ENCODE measurements at regions not wholly inside any gene's neighbourhood (a gene's known extent, or its start where the extent isn't known, plus 50 kb on each side); places are given as distances from the start of the nearest gene placed in this dataset.

DNA sequence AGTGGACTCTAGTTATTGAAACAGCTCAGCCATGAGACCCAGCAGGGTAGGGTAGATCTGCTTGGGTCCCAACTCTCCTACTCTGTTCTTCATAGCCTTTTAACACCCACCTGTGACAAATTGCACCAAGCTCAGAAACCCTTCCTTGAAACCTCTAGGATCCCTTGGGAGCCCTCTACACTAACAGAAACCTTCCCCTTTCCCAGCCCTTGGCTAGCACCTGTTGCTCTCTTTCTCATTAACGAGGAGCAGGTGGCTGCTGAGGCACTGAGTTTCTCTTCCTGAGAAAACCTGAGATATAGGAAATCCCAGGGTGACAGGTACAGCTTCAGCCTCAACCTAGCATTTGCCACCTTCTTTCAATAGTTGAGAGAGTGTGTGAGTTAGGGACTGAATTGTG lies 88.3 kb upstream of the CLSTN2 start:
- TF ChIP-seq REST (IDR thresholded peaks at IDR 0.05; ENCODE audit: insufficient read depth in 1 of 2, low read depth in 2 of 2, low read length in 2 of 2) (no peak), TAF1 (IDR thresholded peaks at IDR 0.05; ENCODE audit: borderline replicate concordance, insufficient read depth, low read length) (no peak)

Measured in PFSK-1 (cell line).